ENCODE measurements at regions not wholly inside any gene's neighbourhood (a gene's known extent, or its start where the extent isn't known, plus 50 kb on each side); places are given as distances from the start of the nearest gene placed in this dataset.

GRCh38 chr15:75786575-75786947 lies 56.7 kb upstream of the UBE2Q2 start:
- TF ChIP-seq, protein P1, sequence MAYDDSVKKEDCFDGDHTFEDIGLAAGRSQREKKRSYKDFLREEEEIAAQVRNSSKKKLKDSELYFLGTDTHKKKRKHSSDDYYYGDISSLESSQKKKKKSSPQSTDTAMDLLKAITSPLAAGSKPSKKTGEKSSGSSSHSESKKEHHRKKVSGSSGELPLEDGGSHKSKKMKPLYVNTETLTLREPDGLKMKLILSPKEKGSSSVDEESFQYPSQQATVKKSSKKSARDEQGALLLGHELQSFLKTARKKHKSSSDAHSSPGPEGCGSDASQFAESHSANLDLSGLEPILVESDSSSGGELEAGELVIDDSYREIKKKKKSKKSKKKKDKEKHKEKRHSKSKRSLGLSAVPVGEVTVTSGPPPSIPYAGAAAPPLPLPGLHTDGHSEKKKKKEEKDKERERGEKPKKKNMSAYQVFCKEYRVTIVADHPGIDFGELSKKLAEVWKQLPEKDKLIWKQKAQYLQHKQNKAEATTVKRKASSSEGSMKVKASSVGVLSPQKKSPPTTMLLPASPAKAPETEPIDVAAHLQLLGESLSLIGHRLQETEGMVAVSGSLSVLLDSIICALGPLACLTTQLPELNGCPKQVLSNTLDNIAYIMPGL (CRISPR knock-in tag; IDR thresholded peaks at IDR 0.05) = no peak
- TF ChIP-seq, protein P2, sequence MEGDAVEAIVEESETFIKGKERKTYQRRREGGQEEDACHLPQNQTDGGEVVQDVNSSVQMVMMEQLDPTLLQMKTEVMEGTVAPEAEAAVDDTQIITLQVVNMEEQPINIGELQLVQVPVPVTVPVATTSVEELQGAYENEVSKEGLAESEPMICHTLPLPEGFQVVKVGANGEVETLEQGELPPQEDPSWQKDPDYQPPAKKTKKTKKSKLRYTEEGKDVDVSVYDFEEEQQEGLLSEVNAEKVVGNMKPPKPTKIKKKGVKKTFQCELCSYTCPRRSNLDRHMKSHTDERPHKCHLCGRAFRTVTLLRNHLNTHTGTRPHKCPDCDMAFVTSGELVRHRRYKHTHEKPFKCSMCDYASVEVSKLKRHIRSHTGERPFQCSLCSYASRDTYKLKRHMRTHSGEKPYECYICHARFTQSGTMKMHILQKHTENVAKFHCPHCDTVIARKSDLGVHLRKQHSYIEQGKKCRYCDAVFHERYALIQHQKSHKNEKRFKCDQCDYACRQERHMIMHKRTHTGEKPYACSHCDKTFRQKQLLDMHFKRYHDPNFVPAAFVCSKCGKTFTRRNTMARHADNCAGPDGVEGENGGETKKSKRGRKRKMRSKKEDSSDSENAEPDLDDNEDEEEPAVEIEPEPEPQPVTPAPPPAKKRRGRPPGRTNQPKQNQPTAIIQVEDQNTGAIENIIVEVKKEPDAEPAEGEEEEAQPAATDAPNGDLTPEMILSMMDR (IDR thresholded peaks at IDR 0.05) = no peak
- no peak for TF ChIP-seq CREB1 (CRISPR knock-in tag; IDR thresholded peaks at IDR 0.05)
- TF ChIP-seq CBFB (CRISPR knock-in tag; IDR thresholded peaks at IDR 0.05; ENCODE audit: low read depth) = no peak

All from WTC11 (cell line).